Lower leg skin (tissue), 4 donors: ENCODE measurements at regions not wholly inside any gene's neighbourhood (a gene's known extent, or its start where the extent isn't known, plus 50 kb on each side); places are given as distances from the start of the nearest gene placed in this dataset.

Source experiments
- DNase-seq, 2 donors: peaks; one replicate each; pipeline ENCODE4 v3.0.0-alpha.2; 2019; ENCODE audit warnings: low spot score in 2 of 2
- H3K4me3 ChIP-seq: fragments of 200-600 bp; sonication (generic); 2 replicates; pipeline ENCODE4 v1.5.1; 2017; ENCODE audit warnings: mild to moderate bottlenecking, low read depth; ENCODE audit not compliant: poor library complexity, severe bottlenecking
- CTCF ChIP-seq, 3 donors: fragments of 450-650 bp; IDR thresholded peaks; one replicate each; pipeline ENCODE4 v1.5.1; 2016; ENCODE audit warnings: antibody characterized with exemption in 3 of 3, mild to moderate bottlenecking in 3 of 3, moderate library complexity in 2 of 3
- POLR2A ChIP-seq, 2 donors: fragments of 450-650 bp; IDR thresholded peaks; one replicate each; pipeline ENCODE4 v1.6.1; 2016 to 2017; ENCODE audit warnings: antibody characterized with exemption in 2 of 2, mild to moderate bottlenecking in 1 of 2, moderate library complexity in 1 of 2
- WGBS, 2 donors: methylation state at CpG; one replicate each; pipeline ENCODE4 v1.1.5; 2018; 5-methylcytosine and 5-hydroxymethylcytosine counted together
- intact Hi-C: fragments of 100-400 bp; cut with DNase I; formaldehyde crosslinking; loops from one replicate; pipeline ENCODE4 v1.15.0; 2023; ENCODE audit warnings: low total_unique reads

GRCh38 chr9:74304598-74304997 lies 192.5 kb upstream of the RORB start:
- no peak for DNase-seq
- H3K4me3 ChIP-seq = no peak overlapping the region
- WGBS, 2 donors = 59 to 74% methylated on average over 1 of the region's 1 CpG
- TF ChIP-seq CTCF (IDR thresholded peaks at IDR 0.05) = no peak
- no peak for TF ChIP-seq POLR2A (IDR thresholded peaks at IDR 0.05)
- intact Hi-C loops = no loop called here

GRCh38 chr9:74309654-74310053 lies 187.5 kb upstream of the RORB start:
- TF ChIP-seq POLR2A (IDR thresholded peaks at IDR 0.05) (no peak), CTCF (IDR thresholded peaks at IDR 0.05) (no peak)
- WGBS, 2 donors = 54 to 65% methylated on average over 2 of the region's 2 CpGs
- intact Hi-C loops = no loop called here
- DNase-seq = no peak
- H3K4me3 ChIP-seq = no peak overlapping the region

- WGBS, 2 donors = 30 to 59% methylated on average over 1 of the region's 1 CpG
- intact Hi-C loops = no loop called here
- no peak for DNase-seq
- H3K4me3 ChIP-seq = no peak overlapping the region
- TF ChIP-seq CTCF (IDR thresholded peaks at IDR 0.05) = no peak
- no peak for TF ChIP-seq POLR2A (IDR thresholded peaks at IDR 0.05)
Measured at GRCh38 chr9:74317235-74317634, 179.9 kb upstream of the RORB start.

GRCh38 chr9:74321396-74321795 lies 175.7 kb upstream of the RORB start:
- no peak for DNase-seq
- TF ChIP-seq POLR2A (IDR thresholded peaks at IDR 0.05) (no peak), CTCF (IDR thresholded peaks at IDR 0.05) (no peak)
- no peak overlapping the region for H3K4me3 ChIP-seq
- intact Hi-C loops = no loop called here
- WGBS, 2 donors = 58 to 82% methylated on average over 2 of the region's 2 CpGs

GRCh38 chr9:74322661-74323314 lies 174.3 kb upstream of the RORB start:
- no peak overlapping the region for H3K4me3 ChIP-seq
- WGBS, 2 donors = 51 to 59% methylated on average over 3 of the region's 3 CpGs
- intact Hi-C loops = no loop called here
- TF ChIP-seq POLR2A (IDR thresholded peaks at IDR 0.05) (no peak), CTCF (IDR thresholded peaks at IDR 0.05) (no peak)
- DNase-seq = no peak
